ENCODE measurements at regions not wholly inside any gene's neighbourhood (a gene's known extent, or its start where the extent isn't known, plus 50 kb on each side); places are given as distances from the start of the nearest gene placed in this dataset.
A peak's percentile ranks its signal among the peaks of the same experiment; 100 is the strongest.
"Not testable (repeated sequence)": the region's sequence is repeated elsewhere in the genome, so short reads cannot be mapped to it uniquely, and the experiment has no call there.

DNA sequence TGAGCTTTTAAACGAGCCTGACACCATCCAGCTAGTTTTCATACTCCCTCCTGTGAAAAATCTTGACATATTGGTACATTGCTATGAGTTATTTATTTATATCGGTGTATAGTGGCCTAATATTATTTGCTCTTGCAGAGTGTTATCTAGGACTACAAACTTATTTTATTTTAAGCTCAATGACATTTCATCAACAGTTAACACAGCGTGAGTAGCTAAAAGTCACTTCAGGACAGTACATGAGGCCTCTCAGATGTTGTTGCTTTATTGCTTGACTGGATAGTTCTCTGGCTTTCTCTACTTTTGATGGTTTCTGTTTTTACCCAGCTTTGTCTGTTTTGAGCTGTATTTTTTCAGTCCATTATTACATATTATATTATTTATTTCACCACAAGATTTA lies 172.9 kb upstream of the KLF7 start:
- DNase-seq (no peak), ATAC-seq (peak; percentile 55 to 71 (median 59))
- 43 to 56% (median 46%) methylated on average over 3 of the region's 3 CpGs for WGBS, 4 donors
- Histone ChIP-seq H3K4me3 (no peak overlapping the region), H3K27me3 (no peaks in the 10 kb centered on the region), H3K27ac (peak overlapping the region; percentile 29 to 96 (median 82)), H3K36me3 (no peaks in the 10 kb centered on the region), H3K9me3 (no peaks in the 10 kb centered on the region), H3K4me1 (peaks cover 2 to 58% (median 37%) of the 10 kb centered on the region in 12 donors)
- intact Hi-C loops (cut with DNase I): loop anchor here in 7 of 10 donors (5.0 to 10.0 kb wide), 7 partner anchors 136 to 534 kb away; partner anchors contain the start of gene KLF7 (in 3 of the 7)
- no peak for TF ChIP-seq POLR2A (IDR thresholded peaks at IDR 0.05)
- TF ChIP-seq, protein P1, sequence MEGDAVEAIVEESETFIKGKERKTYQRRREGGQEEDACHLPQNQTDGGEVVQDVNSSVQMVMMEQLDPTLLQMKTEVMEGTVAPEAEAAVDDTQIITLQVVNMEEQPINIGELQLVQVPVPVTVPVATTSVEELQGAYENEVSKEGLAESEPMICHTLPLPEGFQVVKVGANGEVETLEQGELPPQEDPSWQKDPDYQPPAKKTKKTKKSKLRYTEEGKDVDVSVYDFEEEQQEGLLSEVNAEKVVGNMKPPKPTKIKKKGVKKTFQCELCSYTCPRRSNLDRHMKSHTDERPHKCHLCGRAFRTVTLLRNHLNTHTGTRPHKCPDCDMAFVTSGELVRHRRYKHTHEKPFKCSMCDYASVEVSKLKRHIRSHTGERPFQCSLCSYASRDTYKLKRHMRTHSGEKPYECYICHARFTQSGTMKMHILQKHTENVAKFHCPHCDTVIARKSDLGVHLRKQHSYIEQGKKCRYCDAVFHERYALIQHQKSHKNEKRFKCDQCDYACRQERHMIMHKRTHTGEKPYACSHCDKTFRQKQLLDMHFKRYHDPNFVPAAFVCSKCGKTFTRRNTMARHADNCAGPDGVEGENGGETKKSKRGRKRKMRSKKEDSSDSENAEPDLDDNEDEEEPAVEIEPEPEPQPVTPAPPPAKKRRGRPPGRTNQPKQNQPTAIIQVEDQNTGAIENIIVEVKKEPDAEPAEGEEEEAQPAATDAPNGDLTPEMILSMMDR (IDR thresholded peaks at IDR 0.05): no peak

DNA sequence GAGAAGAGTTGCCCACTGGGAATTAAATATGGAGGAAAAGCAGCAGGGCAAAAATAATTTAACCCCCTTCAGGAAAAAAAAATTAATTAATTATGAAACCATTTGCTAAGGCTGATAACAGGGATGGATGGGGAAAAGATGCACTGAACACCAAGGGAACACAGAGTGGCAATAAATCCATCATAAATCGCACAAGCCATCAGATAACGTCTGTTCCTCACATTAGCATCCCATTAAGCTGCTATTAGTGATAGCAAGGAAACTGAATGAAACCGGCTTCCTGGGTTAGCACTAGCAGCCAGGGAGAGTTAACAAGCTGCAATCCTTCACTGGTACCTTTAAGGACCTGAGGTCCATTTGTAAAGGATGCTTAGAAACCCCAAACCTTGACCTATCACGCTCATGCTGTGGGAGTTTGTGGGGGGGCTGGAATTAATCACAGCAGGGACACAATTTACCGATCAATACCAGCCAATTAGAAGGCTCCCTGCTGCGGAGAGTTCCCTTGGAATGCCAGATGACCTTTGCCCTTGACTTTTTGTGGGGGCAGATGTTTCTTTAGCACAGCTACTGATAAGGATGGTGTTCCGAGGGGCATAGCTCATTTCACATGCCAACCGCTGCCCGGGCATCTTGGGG lies 175.5 kb upstream of the KLF7 start:
- ATAC-seq: no peak
- 85 to 87% (median 86%) methylated on average over 9 of the region's 9 CpGs for WGBS, 4 donors
- TF ChIP-seq, protein P1 (IDR thresholded peaks at IDR 0.05): no peak
- no peak for TF ChIP-seq POLR2A (IDR thresholded peaks at IDR 0.05)
- Histone ChIP-seq H3K27ac (no peak overlapping the region), H3K27me3 (no peaks in the 10 kb centered on the region), H3K4me3 (no peak overlapping the region), H3K9me3 (peaks cover 0 to 7% (median 0%) of the 10 kb centered on the region in 12 donors), H3K4me1 (peaks cover 0 to 35% (median 15%) of the 10 kb centered on the region in 12 donors), H3K36me3 (no peaks in the 10 kb centered on the region)
- intact Hi-C loops (cut with DNase I): loop anchor here in 3 of 10 donors (5.0 to 10.0 kb wide), 2 partner anchors 124 to 131 kb away; no protein-coding TSS in a partner anchor
- no peak for DNase-seq

DNA sequence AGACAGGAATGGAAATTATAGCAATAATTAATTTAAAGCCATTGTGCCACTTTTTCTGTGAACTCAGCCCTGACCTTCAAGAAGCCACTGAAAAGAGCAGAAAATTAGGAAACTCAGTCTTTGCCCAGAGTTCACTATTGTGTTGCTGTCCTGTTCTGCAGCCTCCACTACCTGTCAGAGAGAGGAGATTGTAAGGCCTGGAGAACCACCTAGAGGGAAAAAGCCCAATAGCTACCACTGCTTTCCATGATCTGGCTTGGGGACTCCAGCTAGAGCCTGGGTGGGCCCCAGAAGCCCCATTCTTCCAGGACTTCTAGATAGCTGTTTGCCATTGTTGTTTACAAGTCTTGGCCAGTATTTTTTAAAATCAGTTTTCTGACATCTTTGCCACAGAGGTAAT lies 176.1 kb upstream of the KLF7 start:
- TF ChIP-seq, protein P1 (IDR thresholded peaks at IDR 0.05): peak in 1 of 12 donors; percentile 20
- TF ChIP-seq POLR2A (IDR thresholded peaks at IDR 0.05): no peak
- Histone ChIP-seq H3K27me3 (no peaks in the 10 kb centered on the region), H3K9me3 (peaks cover 0 to 9% (median 0%) of the 10 kb centered on the region in 12 donors), H3K4me3 (no peak overlapping the region), H3K27ac (no peak overlapping the region), H3K4me1 (peaks cover 0 to 31% (median 13%) of the 10 kb centered on the region in 12 donors), H3K36me3 (no peaks in the 10 kb centered on the region)
- DNase-seq (no peak), ATAC-seq (no peak)
- intact Hi-C loops (cut with DNase I): loop anchor here in 3 of 10 donors (5.0 to 10.0 kb wide), 2 partner anchors 123 to 130 kb away; no protein-coding TSS in a partner anchor

DNA sequence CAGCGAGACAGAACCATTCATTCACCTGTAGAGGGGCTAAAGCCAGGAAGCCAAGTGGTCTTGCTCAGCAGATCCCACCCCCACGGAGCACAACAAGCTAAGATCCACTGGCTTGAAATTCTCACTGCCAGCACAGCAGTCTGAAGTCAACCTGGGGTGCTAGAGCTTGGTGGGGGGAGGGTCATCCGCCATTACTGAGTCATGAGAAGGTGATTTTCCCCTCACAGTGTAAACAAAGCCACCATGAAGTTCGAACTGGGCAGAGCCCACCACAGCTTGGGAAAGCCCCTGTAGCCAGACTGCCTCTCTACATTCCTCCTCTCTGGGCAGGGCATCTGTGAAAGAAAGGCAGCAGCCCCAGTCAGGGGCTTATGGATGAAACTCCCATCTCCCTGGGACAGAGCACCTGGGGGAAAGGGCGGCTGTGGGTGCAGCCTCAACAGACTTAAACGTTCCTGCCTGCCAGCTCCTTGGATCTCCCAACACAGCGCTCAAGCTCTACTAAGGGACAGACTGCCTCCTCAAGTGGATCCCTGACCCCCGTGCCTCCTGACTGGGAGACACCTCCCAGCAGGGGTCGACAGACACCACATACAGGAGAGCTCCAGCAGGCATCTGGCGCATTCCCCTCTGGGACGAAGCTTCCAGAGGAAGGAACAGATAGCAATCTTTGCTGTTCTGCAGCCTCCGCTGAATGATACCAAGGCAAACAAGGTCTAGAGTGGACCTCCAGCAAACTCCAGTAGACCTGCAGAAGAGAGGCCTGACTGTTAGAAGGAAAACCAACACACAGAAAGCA lies 179.0 kb upstream of the KLF7 start:
- H3K27ac ChIP-seq, H3K4me3 ChIP-seq, H3K4me1 ChIP-seq, H3K36me3 ChIP-seq, H3K27me3 ChIP-seq, ATAC-seq, DNase-seq: not testable (repeated sequence)
- 73 to 89% (median 81%) methylated on average over 10 to 12 of the region's 12 CpGs for WGBS, 4 donors
- intact Hi-C loops (cut with DNase I): loop anchor here in 3 of 10 donors (5.0 to 10.0 kb wide), 2 partner anchors 120 to 128 kb away; no protein-coding TSS in a partner anchor
- H3K9me3 ChIP-seq: peaks cover 0 to 37% (median 9%) of the 10 kb centered on the region in 12 donors

Data from heart left ventricle (tissue), 16 donors.